Epithelial cell of proximal tubule (primary cell): ENCODE measurements at regions not wholly inside any gene's neighbourhood (a gene's known extent, or its start where the extent isn't known, plus 50 kb on each side); places are given as distances from the start of the nearest gene placed in this dataset.

Experiments used
- DNase-seq: peaks from one replicate; pipeline ENCODE4 v3.0.0-alpha.2; 2011; ENCODE audit warnings: low read depth
- H3K4me3 ChIP-seq: 2 replicates; pipeline ENCODE4 v1.5.1; 2011; ENCODE audit warnings: low read depth, mild to moderate bottlenecking, low read length
- CTCF ChIP-seq: conservative IDR thresholded peaks from 2 replicates; pipeline ENCODE4 v1.5.1; 2012; ENCODE audit warnings: low read depth, mild to moderate bottlenecking, low read length

GRCh38 chr1:112247036-112247597 is 148.9 kb upstream of the CTTNBP2NL start:
- no peak for DNase-seq

GRCh38 chr1:112247961-112248360 is 148.1 kb upstream of the CTTNBP2NL start:
- no peak overlapping the region for H3K4me3 ChIP-seq
- no peak for TF ChIP-seq CTCF

More at GRCh38 chr1:112247036-112247597, 148.9 kb upstream of the CTTNBP2NL start:
- TF ChIP-seq CTCF: no peak
- H3K4me3 ChIP-seq: no peak overlapping the region

GRCh38 chr1:112250892-112251291 is 145.1 kb upstream of the CTTNBP2NL start:
- H3K4me3 ChIP-seq: no peak overlapping the region
- no peak for TF ChIP-seq CTCF
- no peak for DNase-seq

More at GRCh38 chr1:112247961-112248360, 148.1 kb upstream of the CTTNBP2NL start:
- no peak for DNase-seq

- no peak for TF ChIP-seq CTCF
- H3K4me3 ChIP-seq: no peak overlapping the region
- DNase-seq: no peak
These were observed 144.1 kb upstream of the CTTNBP2NL start for GRCh38 chr1:112251766-112252506.

- H3K4me3 ChIP-seq: no peak overlapping the region
- TF ChIP-seq CTCF: no peak
- DNase-seq: no peak
These were observed 142.6 kb upstream of the CTTNBP2NL start for GRCh38 chr1:112253366-112253765.

- no peak for TF ChIP-seq CTCF
- no peak for DNase-seq
- H3K4me3 ChIP-seq: no peak overlapping the region
These were observed 140.9 kb upstream of the CTTNBP2NL start for GRCh38 chr1:112255080-112255479.

GRCh38 chr1:112256411-112256810 is 139.6 kb upstream of the CTTNBP2NL start:
- TF ChIP-seq CTCF: no peak
- no peak for DNase-seq
- H3K4me3 ChIP-seq: no peak overlapping the region
